Activated naive CD4-positive, alpha-beta T cell treated with anti-CD3 and anti-CD28 coated beads for 36 hours (primary cell): ENCODE measurements at regions not wholly inside any gene's neighbourhood (a gene's known extent, or its start where the extent isn't known, plus 50 kb on each side); places are given as distances from the start of the nearest gene placed in this dataset.

Experiments
- CTCF ChIA-PET: fragments of 350-600 bp; sonication (Branson Sonifier 250); formaldehyde crosslinking; loops from one replicate; lab custom pipeline; 2021; ENCODE audit warnings: antibody characterized with exemption; lab: Charles Lee
- DNase-seq: peaks from one replicate; pipeline ENCODE4 v3.0.0-alpha.2; 2020
- H3K27ac Mint-ChIP-seq: one replicate; pipeline ENCODE4 v1.8.0; 2021; ENCODE audit warnings: mild to moderate bottlenecking, mixed read lengths
- H3K27me3 Mint-ChIP-seq: one replicate; pipeline ENCODE4 v1.8.0; 2021; ENCODE audit warnings: low read depth, mixed read lengths
- H3K36me3 Mint-ChIP-seq: one replicate; pipeline ENCODE4 v1.8.0; 2021; ENCODE audit warnings: low read depth, mixed read lengths
- H3K4me1 Mint-ChIP-seq: one replicate; pipeline ENCODE4 v1.8.0; 2021; ENCODE audit warnings: low read depth, mixed read lengths
- H3K4me3 Mint-ChIP-seq: one replicate; pipeline ENCODE4 v1.8.0; 2021; ENCODE audit warnings: mild to moderate bottlenecking, moderate library complexity, mixed read lengths
- H3K9me3 Mint-ChIP-seq: one replicate; pipeline ENCODE4 v1.8.0; 2021; ENCODE audit warnings: mixed read lengths
- intact Hi-C: fragments of 100-400 bp; cut with micrococcal nuclease; formaldehyde crosslinking; loops from one replicate; pipeline ENCODE4 v1.15.1; 2023

DNA sequence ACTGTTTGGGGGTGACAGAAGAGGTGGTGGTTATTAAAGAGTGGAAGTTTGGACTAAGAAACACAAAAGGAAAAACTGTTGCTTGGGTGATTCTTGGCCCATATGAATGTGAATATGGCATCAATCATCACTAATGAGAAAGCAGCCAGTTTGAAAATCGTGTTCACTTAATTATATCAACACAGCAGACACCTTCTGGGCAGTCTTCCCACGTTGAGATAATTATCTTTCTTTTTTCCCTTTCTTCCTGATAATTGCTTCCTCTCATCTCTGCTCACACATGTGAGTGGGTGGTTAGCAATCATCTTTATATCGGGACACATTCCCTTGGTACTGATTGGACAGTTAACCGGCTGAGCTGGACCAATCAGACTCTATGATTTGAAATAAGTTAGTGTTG, 539.7 kb downstream of the AACS start:
- H3K27me3 Mint-ChIP-seq: no peaks in the 10 kb centered on the region
- H3K36me3 Mint-ChIP-seq: no peaks in the 10 kb centered on the region
- H3K4me1 Mint-ChIP-seq: no peaks in the 10 kb centered on the region
- peaks cover 5% of the 10 kb centered on the region for H3K9me3 Mint-ChIP-seq
- DNase-seq: no peak
- intact Hi-C loops: no loop called here
- CTCF ChIA-PET: no interaction called here
- H3K27ac Mint-ChIP-seq: no peak overlapping the region
- H3K4me3 Mint-ChIP-seq: no peak overlapping the region

DNA sequence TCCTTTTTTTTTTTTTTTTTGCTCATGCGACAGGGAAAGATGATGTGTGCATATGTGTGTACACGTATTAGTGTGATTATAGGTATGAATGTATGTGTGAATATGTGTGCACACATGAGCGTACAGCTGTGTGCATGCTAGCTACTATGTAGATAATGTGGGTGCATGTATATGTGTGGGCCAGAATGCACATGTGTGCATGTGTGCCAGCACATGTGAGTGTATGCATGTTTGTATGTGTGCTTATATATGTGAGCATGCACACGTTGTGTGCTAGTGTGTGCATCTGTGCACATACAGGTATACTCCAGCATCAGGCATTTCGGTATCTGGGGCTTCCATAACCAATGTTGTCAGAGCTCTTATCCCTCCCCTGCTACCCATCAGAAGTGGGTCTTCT, 541.1 kb downstream of the AACS start:
- Mint-ChIP-seq H3K36me3 (no peaks in the 10 kb centered on the region), H3K4me3 (no peak overlapping the region)

DNA sequence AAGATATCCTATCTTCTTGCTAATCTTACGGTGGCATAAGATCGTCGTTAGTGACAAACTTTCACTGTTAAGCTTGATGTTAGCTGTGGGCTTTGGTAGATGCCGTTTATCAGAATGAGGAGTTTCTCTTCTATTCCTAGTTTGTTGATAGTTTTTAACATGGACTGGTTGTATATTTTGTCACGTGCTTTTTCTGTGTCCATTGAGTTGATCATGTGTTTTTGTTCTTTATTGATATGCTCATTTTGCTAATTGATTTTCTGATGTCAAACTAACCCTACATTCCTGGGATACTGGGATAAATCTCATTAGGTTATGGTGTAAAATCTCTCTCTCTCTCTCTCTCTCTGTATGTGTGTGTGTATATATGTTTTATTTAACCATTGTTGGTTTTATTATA, 545.1 kb downstream of the AACS start:
- Mint-ChIP-seq H3K4me1 (no peaks in the 10 kb centered on the region), H3K9me3 (peaks cover 3% of the 10 kb centered on the region), H3K4me3 (no peak overlapping the region), H3K27ac (no peak overlapping the region), H3K27me3 (no peaks in the 10 kb centered on the region), H3K36me3 (no peaks in the 10 kb centered on the region)
- DNase-seq: no peak
- intact Hi-C loops: no loop called here
- CTCF ChIA-PET: no interaction called here

More for the DNA sequence above, 541.1 kb downstream of the AACS start:
- H3K27ac Mint-ChIP-seq: no peak overlapping the region
- no peaks in the 10 kb centered on the region for H3K27me3 Mint-ChIP-seq
- peaks cover 5% of the 10 kb centered on the region for H3K9me3 Mint-ChIP-seq
- intact Hi-C loops: no loop called here
- CTCF ChIA-PET: interaction anchor here (0.6 kb wide), 1 partner anchor 74 kb away, joined by 3 read pairs; no protein-coding TSS in a partner anchor
- DNase-seq: no peak
- no peaks in the 10 kb centered on the region for H3K4me1 Mint-ChIP-seq

DNA sequence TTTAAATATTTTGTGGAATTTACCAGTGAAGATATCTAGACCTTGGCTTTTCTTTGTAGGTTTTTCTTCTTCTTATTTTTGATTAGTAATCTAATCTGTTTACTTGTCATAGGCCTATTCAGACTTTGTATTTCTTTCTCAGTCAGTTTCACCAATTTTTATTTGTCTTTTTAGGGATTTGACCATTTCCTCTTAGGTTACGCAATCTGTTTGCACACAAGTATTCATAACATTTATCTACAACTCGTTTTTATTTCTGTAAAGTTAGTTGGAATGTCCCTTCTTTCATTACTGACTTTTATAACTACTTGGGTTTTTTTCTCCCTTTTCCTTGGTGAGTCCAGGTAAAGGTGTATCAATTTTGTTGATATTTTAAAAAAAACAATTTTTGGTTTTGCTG, 545.7 kb downstream of the AACS start:
- no peaks in the 10 kb centered on the region for H3K4me1 Mint-ChIP-seq
- no peak for DNase-seq
- no peaks in the 10 kb centered on the region for H3K36me3 Mint-ChIP-seq
- intact Hi-C loops: no loop called here
- no peak overlapping the region for H3K4me3 Mint-ChIP-seq
- no peaks in the 10 kb centered on the region for H3K27me3 Mint-ChIP-seq
- H3K27ac Mint-ChIP-seq: no peak overlapping the region
- CTCF ChIA-PET: no interaction called here
- H3K9me3 Mint-ChIP-seq: no peaks in the 10 kb centered on the region

DNA sequence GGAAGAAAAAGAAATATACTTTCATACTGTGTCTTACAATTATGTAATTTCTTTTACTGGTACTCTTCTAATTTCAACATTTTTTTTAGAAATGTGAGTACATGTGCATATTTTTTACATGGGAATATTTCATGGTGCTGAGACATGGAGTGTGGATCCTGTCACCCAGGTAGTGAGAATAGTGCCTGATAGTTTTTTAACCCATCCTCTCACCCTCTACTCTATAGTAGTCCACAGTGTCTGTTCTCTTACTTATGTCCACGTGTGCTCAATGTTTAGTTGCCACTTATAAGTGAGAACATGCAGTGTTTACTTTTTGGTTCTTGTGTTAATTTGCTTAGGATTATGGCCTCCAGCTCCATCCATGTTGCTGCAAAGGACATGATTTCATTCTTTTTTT, 548.8 kb downstream of the AACS start:
- H3K27me3 Mint-ChIP-seq: no peaks in the 10 kb centered on the region
- no peaks in the 10 kb centered on the region for H3K36me3 Mint-ChIP-seq
- H3K4me3 Mint-ChIP-seq: no peak overlapping the region
- CTCF ChIA-PET: no interaction called here
- no peaks in the 10 kb centered on the region for H3K4me1 Mint-ChIP-seq
- no peak overlapping the region for H3K27ac Mint-ChIP-seq
- intact Hi-C loops: no loop called here
- no peak for DNase-seq
- peaks cover 2% of the 10 kb centered on the region for H3K9me3 Mint-ChIP-seq

DNA sequence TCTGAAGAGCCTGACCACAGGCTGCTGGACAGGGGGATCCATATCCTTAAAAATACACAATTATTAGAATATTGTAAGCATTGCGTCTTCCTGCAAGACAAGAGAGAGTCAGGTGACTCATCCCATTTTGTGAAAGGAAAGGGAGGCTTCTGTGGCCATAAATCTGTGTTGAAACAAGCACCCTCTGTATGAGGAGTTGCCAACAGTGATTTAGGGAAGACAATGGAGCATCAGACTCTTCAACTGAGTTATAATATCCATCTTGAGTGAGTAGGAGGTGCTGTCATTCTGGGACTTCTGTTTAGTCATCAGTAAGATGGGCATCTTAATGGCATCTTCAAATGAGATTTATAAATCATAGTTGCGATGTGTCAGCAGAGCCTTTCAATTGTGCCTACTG, 554.5 kb downstream of the AACS start:
- H3K9me3 Mint-ChIP-seq: peaks cover 2% of the 10 kb centered on the region
- H3K27me3 Mint-ChIP-seq: no peaks in the 10 kb centered on the region
- CTCF ChIA-PET: no interaction called here
- intact Hi-C loops: no loop called here
- no peak overlapping the region for H3K27ac Mint-ChIP-seq
- H3K4me1 Mint-ChIP-seq: no peaks in the 10 kb centered on the region
- no peaks in the 10 kb centered on the region for H3K36me3 Mint-ChIP-seq
- DNase-seq: no peak
- H3K4me3 Mint-ChIP-seq: no peak overlapping the region

DNA sequence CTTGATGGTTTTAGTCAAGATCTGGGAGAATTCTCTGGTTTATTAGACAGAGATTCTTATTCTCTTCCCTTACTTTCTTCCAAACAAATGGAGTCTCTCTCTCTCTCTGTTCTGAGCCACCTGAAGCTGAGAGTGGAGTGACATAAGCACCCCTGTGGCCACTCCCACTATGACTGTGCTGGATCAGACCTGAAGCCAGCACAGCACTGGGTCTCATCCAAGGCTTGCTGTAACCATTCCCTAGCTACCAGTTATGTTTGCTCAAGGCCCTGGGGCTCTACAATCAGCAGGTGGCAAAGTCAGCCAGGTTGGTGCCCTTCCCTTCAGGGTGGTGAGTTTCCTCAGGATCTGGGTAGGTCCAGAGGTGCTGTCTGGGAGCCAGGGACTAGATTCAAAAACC, 568.5 kb downstream of the AACS start:
- Mint-ChIP-seq H3K9me3 (peaks cover 2% of the 10 kb centered on the region), H3K27me3 (no peaks in the 10 kb centered on the region), H3K4me3 (no peak overlapping the region), H3K27ac (no peak overlapping the region), H3K36me3 (no peaks in the 10 kb centered on the region), H3K4me1 (no peaks in the 10 kb centered on the region)
- intact Hi-C loops: no loop called here
- CTCF ChIA-PET: no interaction called here
- no peak for DNase-seq

DNA sequence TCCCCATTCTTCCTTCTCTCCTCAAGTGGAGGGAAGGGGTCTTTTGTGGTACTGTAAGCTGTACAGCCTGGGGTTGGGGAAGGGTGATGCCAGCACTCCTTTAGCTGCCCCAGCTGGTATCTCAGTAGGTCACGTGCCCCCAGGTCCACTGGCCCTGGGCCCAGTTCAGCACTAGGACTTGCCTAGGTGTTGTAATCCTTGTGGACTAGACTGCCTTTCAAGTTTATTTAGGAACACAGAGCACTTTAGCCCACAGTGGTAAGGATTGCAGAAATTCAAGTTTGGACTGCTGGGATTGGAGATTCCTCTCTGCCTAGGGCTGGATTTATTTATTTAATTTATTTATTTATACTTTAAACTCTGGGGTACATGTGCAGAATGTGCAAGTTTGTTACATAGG, 569.6 kb downstream of the AACS start:
- intact Hi-C loops: no loop called here
- no peak for DNase-seq
- Mint-ChIP-seq H3K9me3 (no peaks in the 10 kb centered on the region), H3K4me1 (no peaks in the 10 kb centered on the region), H3K27me3 (no peaks in the 10 kb centered on the region), H3K27ac (no peak overlapping the region), H3K36me3 (no peaks in the 10 kb centered on the region), H3K4me3 (no peak overlapping the region)
- CTCF ChIA-PET: no interaction called here

DNA sequence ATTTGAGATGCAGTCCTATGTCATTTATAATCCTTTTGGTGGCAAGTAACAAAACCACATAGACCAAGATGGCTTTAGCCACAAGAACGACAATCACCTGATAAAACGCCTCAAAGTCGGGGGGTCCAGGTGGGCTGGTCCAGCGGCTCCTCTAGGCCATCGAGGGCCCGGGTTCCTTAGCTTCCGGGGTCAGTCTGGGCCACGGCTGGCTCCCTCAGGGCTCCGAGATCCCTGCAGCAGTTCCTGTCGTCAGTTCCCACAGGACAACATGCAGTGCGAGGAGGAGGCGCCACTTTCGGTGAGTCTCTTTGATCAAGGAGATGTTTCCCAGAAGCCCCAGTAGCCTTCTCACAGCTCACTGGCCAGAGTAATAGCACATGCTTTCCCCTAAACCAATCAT, 574.6 kb downstream of the AACS start:
- no peaks in the 10 kb centered on the region for H3K4me1 Mint-ChIP-seq
- H3K27me3 Mint-ChIP-seq: no peaks in the 10 kb centered on the region
- no peak overlapping the region for H3K4me3 Mint-ChIP-seq
- H3K36me3 Mint-ChIP-seq: no peaks in the 10 kb centered on the region
- CTCF ChIA-PET: no interaction called here
- DNase-seq: no peak
- intact Hi-C loops: no loop called here
- H3K9me3 Mint-ChIP-seq: no peaks in the 10 kb centered on the region
- no peak overlapping the region for H3K27ac Mint-ChIP-seq

DNA sequence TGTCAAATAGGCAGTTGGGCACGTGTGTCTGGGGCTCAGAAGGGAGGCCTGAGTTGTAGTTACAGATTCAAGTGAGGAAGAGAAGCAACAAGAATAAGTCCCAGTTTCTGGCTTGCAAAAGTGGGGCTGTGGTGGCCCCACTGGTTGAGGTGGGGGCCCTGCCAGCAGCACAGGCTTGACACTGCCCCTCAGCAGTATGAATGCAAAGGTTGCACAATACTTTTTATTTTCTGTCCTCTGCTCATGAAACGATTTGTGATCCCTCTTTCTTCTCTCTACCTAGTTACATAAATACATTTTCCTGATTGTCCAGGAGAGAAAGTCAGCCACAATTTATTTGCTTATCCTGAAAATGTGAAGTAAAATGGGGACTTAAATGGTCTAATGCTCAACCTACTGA, 577.8 kb downstream of the AACS start:
- Mint-ChIP-seq H3K4me1 (no peaks in the 10 kb centered on the region), H3K9me3 (no peaks in the 10 kb centered on the region), H3K36me3 (no peaks in the 10 kb centered on the region), H3K4me3 (no peak overlapping the region), H3K27me3 (no peaks in the 10 kb centered on the region), H3K27ac (no peak overlapping the region)
- intact Hi-C loops: no loop called here
- CTCF ChIA-PET: no interaction called here
- DNase-seq: no peak

DNA sequence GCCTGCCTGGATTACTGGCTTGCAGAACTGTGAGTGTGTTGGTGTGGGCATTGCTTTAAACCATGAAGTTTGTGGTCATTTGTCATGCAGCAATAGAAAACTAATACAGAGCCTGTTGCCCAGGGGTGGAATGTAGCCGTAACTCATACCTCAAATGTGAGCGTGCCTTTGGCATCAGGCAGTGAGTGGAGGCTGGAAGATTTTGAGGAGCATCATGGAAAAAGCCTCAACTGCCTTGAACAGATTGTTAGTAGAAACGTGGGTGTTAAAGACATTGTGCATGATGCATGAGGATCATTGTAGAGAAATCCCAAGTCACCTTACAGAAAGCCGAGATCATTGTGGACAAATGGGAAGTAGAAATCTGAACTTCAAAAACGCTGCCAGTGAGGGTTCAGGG, 580.5 kb downstream of the AACS start:
- no peaks in the 10 kb centered on the region for H3K4me1 Mint-ChIP-seq
- intact Hi-C loops: no loop called here
- no peak overlapping the region for H3K4me3 Mint-ChIP-seq
- H3K27ac Mint-ChIP-seq: no peak overlapping the region
- no peaks in the 10 kb centered on the region for H3K27me3 Mint-ChIP-seq
- no peak for DNase-seq
- H3K9me3 Mint-ChIP-seq: no peaks in the 10 kb centered on the region
- CTCF ChIA-PET: no interaction called here
- no peaks in the 10 kb centered on the region for H3K36me3 Mint-ChIP-seq

DNA sequence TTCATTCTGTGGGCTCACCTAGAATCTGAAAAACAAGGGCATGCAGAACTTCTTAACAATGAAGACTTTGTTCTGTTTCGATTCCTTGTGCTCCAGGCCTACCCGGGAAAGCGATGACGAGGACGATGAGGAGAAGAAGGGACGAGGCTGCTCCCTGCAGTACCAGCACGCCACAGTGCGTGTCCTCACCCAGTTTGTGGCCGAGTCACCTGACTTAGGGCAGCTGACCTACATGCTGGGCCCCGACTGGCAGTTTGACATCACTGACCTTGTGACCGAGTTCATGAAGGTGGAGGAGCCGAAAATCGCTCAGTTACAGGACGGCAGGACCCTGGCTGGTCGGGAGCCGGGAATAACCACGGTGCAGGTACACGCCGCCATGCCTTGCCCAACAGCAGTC, 585.4 kb downstream of the AACS start:
- no peaks in the 10 kb centered on the region for H3K4me1 Mint-ChIP-seq
- intact Hi-C loops: no loop called here
- H3K36me3 Mint-ChIP-seq: no peaks in the 10 kb centered on the region
- H3K27ac Mint-ChIP-seq: no peak overlapping the region
- DNase-seq: no peak
- CTCF ChIA-PET: no interaction called here
- no peaks in the 10 kb centered on the region for H3K27me3 Mint-ChIP-seq
- no peaks in the 10 kb centered on the region for H3K9me3 Mint-ChIP-seq
- H3K4me3 Mint-ChIP-seq: no peak overlapping the region

DNA sequence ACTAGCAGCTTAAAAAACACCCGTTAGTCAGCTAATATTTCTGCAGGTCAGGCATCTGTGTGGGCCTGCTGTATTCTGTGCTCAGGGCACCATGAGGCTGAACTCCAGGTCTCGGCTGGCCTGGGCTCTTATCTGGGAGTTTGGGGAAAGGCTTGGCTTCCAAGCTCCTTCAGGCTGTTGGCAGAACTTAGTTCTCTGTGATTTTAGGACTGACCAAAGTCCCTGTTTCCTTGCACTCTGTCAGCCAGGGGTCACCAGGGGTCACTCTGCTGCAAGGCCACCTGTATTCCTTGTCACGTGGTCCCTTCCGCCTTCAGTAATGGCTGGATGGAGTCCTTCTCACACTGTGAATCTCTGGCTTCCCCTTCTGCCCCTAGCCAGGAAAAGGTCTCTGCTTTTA, 586.4 kb downstream of the AACS start:
- CTCF ChIA-PET: no interaction called here
- Mint-ChIP-seq H3K4me1 (no peaks in the 10 kb centered on the region), H3K27me3 (no peaks in the 10 kb centered on the region), H3K9me3 (no peaks in the 10 kb centered on the region), H3K4me3 (no peak overlapping the region), H3K36me3 (no peaks in the 10 kb centered on the region), H3K27ac (no peak overlapping the region)
- intact Hi-C loops: no loop called here
- DNase-seq: no peak

DNA sequence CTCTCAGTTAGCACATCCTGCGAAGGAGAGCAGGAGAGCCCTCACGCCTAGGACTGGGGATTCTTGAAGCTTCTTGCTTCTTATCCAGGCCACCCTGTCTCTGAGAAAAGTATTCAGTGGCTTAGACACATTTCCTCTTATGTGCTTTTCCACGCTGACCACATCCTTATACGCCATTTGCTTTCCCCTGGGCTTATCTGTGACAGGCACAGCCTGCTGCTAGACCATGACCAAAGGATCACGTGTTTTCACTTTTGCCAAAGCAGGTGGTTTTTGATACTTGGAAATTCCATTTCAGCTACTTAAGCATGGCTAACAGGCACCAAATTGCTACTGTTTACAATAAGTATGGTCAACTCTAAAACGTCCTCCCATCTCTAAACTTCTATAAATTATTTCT, 587.4 kb downstream of the AACS start:
- H3K4me3 Mint-ChIP-seq: no peak overlapping the region
- no peaks in the 10 kb centered on the region for H3K9me3 Mint-ChIP-seq
- no peak overlapping the region for H3K27ac Mint-ChIP-seq
- no peaks in the 10 kb centered on the region for H3K27me3 Mint-ChIP-seq
- intact Hi-C loops: no loop called here
- no peaks in the 10 kb centered on the region for H3K4me1 Mint-ChIP-seq
- DNase-seq: no peak
- no peaks in the 10 kb centered on the region for H3K36me3 Mint-ChIP-seq
- CTCF ChIA-PET: no interaction called here
